Fibroblast of lung (primary cell): ENCODE measurements at regions not wholly inside any gene's neighbourhood (a gene's known extent, or its start where the extent isn't known, plus 50 kb on each side); places are given as distances from the start of the nearest gene placed in this dataset.

ENCODE experiments used
- DNase-seq, 2 donors: peaks; one replicate each; pipeline versions ENCODE4 v3.0.0 to v3.0.0-alpha.2; 2010; ENCODE audit warnings: low read depth in 2 of 2
- H2AFZ ChIP-seq: 2 replicates; pipeline ENCODE4 v1.5.1; 2012; ENCODE audit warnings: low read length, control low read depth, inconsistent platforms
- H3K27ac ChIP-seq: 2 replicates; pipeline ENCODE4 v1.5.1; 2011; ENCODE audit warnings: low read length, control low read depth; ENCODE audit not compliant: insufficient read depth
- H3K27me3 ChIP-seq: 2 replicates; pipeline ENCODE4 v1.5.1; 2011; ENCODE audit warnings: mild to moderate bottlenecking, low read length; ENCODE audit not compliant: control insufficient read depth, insufficient read depth
- H3K36me3 ChIP-seq: 2 replicates; pipeline ENCODE4 v1.5.1; 2011; ENCODE audit warnings: low read length; ENCODE audit not compliant: control insufficient read depth, insufficient read depth
- H3K4me1 ChIP-seq: 2 replicates; pipeline ENCODE4 v1.5.1; 2011; ENCODE audit warnings: low read length; ENCODE audit not compliant: control insufficient read depth, insufficient read depth; ENCODE audit errors: extremely low read depth
- H3K4me2 ChIP-seq: 2 replicates; pipeline ENCODE4 v1.5.1; 2011; ENCODE audit warnings: low read length, control low read depth; ENCODE audit not compliant: insufficient read depth; ENCODE audit errors: extremely low read depth
- H3K4me3 ChIP-seq, 4 experiments: fragments of 200-600 bp in 1 of 4; sonication (generic) in 1 of 4; replicated peaks in 1 of 4; 2 replicates each; pipeline ENCODE4 v1.5.1; 2011 to 2016; ENCODE audit warnings: low read length in 4 of 4, low read depth in 3 of 4, mild to moderate bottlenecking in 3 of 4, control low read depth in 2 of 4, inconsistent platforms in 1 of 4, mixed read lengths in 1 of 4; ENCODE audit not compliant: insufficient read depth in 1 of 4; ENCODE audit errors: control extremely low read depth in 1 of 4
- H3K79me2 ChIP-seq: 2 replicates; pipeline ENCODE4 v1.5.1; 2012; ENCODE audit warnings: mild to moderate bottlenecking, low read length, inconsistent platforms; ENCODE audit not compliant: control insufficient read depth, insufficient read depth
- H3K9ac ChIP-seq: 2 replicates; pipeline ENCODE4 v1.5.1; 2011; ENCODE audit warnings: mild to moderate bottlenecking, low read length, control low read depth; ENCODE audit not compliant: insufficient read depth
- H3K9me3 ChIP-seq: 2 replicates; pipeline ENCODE4 v1.5.1; 2012; ENCODE audit warnings: low read depth, low read length; ENCODE audit not compliant: control insufficient read depth, insufficient read depth
- H4K20me1 ChIP-seq: 2 replicates; pipeline ENCODE4 v1.5.1; 2011; ENCODE audit warnings: low read length; ENCODE audit not compliant: control insufficient read depth, insufficient read depth; ENCODE audit errors: extremely low read depth
- EZH2 ChIP-seq: IDR thresholded peaks from 2 replicates; pipeline ENCODE4 v1.5.1; 2012; ENCODE audit warnings: low read length, control low read depth, mild to moderate bottlenecking; ENCODE audit errors: missing control alignments
- TF ChIP-seq, protein P1 (sequence below), 2 donors: IDR thresholded peaks in 1 of 2; conservative IDR thresholded peaks in 1 of 2; 1 replicate in 1 of 2; 2 replicates in 1 of 2; pipeline ENCODE4 v1.5.1; 2011 to 2012; ENCODE audit warnings: low read length in 2 of 2, control low read depth in 1 of 2, inconsistent platforms in 1 of 2, low read depth in 1 of 2, mild to moderate bottlenecking in 1 of 2

DNA sequence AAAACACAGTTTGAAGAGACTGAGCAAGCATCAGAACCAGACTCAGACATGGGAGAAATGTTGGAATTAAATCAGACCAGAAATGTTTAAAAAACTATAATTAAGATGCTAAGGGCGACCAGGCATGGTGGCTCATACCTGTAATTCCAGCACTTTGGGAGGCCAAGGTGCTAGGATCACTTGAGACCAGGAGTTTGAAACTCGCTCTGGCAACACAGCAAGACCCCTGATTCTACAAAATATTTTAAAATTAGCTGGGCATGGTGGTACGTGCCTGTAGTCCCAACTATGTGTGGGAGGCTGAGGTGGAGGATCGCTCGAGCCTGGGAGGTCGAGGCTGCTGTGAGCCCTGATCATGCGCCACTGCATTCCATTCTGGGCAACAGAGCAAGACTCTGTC lies 160.3 kb downstream of the COPRS start:
- Histone ChIP-seq H3K27ac (no peak overlapping the region), H3K36me3 (no peaks in the 10 kb centered on the region), H3K27me3 (no peaks in the 10 kb centered on the region), H4K20me1 (no peaks in the 10 kb centered on the region), H3K9ac (no peak overlapping the region), H3K79me2 (no peaks in the 10 kb centered on the region), H3K4me3 (no peak overlapping the region), H2AFZ (no peak overlapping the region), H3K4me1 (peaks cover 18% of the 10 kb centered on the region), H3K9me3 (no peaks in the 10 kb centered on the region), H3K4me2 (no peak overlapping the region)
- TF ChIP-seq EZH2 = no peak
- TF ChIP-seq, protein P1, sequence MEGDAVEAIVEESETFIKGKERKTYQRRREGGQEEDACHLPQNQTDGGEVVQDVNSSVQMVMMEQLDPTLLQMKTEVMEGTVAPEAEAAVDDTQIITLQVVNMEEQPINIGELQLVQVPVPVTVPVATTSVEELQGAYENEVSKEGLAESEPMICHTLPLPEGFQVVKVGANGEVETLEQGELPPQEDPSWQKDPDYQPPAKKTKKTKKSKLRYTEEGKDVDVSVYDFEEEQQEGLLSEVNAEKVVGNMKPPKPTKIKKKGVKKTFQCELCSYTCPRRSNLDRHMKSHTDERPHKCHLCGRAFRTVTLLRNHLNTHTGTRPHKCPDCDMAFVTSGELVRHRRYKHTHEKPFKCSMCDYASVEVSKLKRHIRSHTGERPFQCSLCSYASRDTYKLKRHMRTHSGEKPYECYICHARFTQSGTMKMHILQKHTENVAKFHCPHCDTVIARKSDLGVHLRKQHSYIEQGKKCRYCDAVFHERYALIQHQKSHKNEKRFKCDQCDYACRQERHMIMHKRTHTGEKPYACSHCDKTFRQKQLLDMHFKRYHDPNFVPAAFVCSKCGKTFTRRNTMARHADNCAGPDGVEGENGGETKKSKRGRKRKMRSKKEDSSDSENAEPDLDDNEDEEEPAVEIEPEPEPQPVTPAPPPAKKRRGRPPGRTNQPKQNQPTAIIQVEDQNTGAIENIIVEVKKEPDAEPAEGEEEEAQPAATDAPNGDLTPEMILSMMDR (conservative IDR thresholded peaks at IDR 0.05 in 1 of 2, IDR thresholded peaks at IDR 0.05 in 1 of 2; ENCODE audit: low read depth in 1 of 2, low read length in 2 of 2) = no peak
- DNase-seq = no peak

DNA sequence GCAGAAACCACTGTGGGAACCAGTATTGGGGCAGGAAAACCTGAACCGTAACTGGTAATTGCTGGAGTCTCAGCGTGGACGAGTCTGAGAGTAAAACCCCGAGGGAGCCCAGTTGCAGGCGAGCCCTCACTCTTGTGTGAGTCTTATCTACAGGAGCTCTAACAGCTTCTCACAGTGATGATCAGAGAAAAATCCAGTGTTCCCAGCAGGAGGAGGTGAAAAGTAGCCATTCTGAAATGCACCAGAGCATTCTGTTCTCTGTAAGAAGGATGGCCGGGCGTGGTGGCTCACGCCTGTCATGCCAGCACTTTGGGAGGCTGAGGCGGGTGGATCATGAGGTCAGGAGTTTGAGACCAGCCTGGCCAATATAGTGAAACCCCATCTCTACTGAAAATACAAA lies 161.2 kb downstream of the COPRS start:
- H4K20me1 ChIP-seq = no peaks in the 10 kb centered on the region
- no peaks in the 10 kb centered on the region for H3K9me3 ChIP-seq
- no peak overlapping the region for H2AFZ ChIP-seq
- H3K27ac ChIP-seq = no peak overlapping the region
- no peaks in the 10 kb centered on the region for H3K36me3 ChIP-seq
- TF ChIP-seq EZH2 = no peak
- TF ChIP-seq, protein P1 (conservative IDR thresholded peaks at IDR 0.05 in 1 of 2, IDR thresholded peaks at IDR 0.05 in 1 of 2; ENCODE audit: low read depth in 1 of 2, low read length in 2 of 2) = no peak
- H3K4me2 ChIP-seq = no peak overlapping the region
- H3K27me3 ChIP-seq = no peaks in the 10 kb centered on the region
- H3K79me2 ChIP-seq = no peaks in the 10 kb centered on the region
- DNase-seq = no peak
- no peak overlapping the region for H3K4me3 ChIP-seq
- H3K4me1 ChIP-seq = peaks cover 18% of the 10 kb centered on the region
- no peak overlapping the region for H3K9ac ChIP-seq

DNA sequence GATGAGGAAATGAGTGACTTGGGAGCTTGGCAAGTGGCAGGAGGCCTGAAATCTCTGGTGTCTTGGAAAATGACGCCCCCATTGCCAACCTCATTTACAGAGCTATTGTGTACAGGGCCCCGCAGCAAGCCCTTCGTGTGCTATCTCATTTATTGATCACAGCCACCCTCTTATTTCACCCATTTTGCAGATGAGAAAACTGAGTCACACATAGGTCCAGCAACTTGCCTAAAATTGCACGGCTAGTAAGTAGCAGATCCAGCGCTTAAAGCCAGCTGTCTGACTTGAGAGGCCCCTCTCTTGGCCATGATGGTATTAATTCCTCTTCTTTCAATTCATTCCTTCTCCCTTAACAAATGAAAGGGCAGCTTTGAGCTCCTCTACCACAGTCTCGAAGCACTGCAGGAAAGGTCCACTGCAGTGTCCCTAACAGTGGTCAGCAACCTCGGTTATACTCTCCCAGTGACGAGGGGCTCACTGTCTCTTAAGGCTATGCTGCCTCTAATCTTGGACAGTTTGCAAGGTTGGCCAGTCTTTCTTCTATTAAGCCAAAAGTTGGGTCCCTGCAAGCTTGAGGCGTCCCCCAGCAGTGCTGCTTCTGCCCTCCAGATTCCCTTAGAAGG lies 162.2 kb downstream of the COPRS start:
- Histone ChIP-seq H3K9ac (no peak overlapping the region), H3K36me3 (no peaks in the 10 kb centered on the region), H4K20me1 (no peaks in the 10 kb centered on the region), H3K4me2 (no peak overlapping the region), H3K27me3 (no peaks in the 10 kb centered on the region), H3K27ac (no peak overlapping the region), H2AFZ (no peak overlapping the region), H3K79me2 (no peaks in the 10 kb centered on the region), H3K4me1 (peaks cover 18% of the 10 kb centered on the region), H3K4me3 (no peak overlapping the region), H3K9me3 (no peaks in the 10 kb centered on the region)
- TF ChIP-seq EZH2 = no peak
- TF ChIP-seq, protein P1 (conservative IDR thresholded peaks at IDR 0.05 in 1 of 2, IDR thresholded peaks at IDR 0.05 in 1 of 2; ENCODE audit: low read depth in 1 of 2, low read length in 2 of 2) = no peak
- DNase-seq = no peak
